ENCODE measurements at regions not wholly inside any gene's neighbourhood (a gene's known extent, or its start where the extent isn't known, plus 50 kb on each side); places are given as distances from the start of the nearest gene placed in this dataset.

DNA sequence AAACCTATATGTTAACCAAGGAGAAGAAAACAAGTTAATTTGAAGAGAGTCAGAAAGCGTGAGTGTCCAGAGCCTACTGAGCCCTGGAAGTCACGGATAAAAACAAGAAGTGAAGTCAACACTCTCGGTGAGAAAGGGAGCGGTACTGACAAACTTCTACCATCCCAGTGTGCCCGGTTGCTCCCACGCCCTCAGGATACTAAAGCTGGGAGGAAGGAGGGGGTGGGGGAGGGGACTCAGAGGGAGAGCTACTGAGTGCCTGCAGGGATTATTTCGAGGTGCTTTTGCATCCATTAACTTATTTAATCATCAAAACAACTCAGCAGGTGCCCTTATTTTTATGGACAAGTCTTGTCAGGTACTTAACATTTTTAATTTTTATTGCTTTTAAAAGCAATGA is 166.2 kb downstream of the ZIC5 start:
- TF ChIP-seq, protein P1, sequence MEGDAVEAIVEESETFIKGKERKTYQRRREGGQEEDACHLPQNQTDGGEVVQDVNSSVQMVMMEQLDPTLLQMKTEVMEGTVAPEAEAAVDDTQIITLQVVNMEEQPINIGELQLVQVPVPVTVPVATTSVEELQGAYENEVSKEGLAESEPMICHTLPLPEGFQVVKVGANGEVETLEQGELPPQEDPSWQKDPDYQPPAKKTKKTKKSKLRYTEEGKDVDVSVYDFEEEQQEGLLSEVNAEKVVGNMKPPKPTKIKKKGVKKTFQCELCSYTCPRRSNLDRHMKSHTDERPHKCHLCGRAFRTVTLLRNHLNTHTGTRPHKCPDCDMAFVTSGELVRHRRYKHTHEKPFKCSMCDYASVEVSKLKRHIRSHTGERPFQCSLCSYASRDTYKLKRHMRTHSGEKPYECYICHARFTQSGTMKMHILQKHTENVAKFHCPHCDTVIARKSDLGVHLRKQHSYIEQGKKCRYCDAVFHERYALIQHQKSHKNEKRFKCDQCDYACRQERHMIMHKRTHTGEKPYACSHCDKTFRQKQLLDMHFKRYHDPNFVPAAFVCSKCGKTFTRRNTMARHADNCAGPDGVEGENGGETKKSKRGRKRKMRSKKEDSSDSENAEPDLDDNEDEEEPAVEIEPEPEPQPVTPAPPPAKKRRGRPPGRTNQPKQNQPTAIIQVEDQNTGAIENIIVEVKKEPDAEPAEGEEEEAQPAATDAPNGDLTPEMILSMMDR (conservative IDR thresholded peaks at IDR 0.05; ENCODE audit: low read depth, low read length), result no peak
- DNase-seq (ENCODE audit: low read depth), result no peak

DNA sequence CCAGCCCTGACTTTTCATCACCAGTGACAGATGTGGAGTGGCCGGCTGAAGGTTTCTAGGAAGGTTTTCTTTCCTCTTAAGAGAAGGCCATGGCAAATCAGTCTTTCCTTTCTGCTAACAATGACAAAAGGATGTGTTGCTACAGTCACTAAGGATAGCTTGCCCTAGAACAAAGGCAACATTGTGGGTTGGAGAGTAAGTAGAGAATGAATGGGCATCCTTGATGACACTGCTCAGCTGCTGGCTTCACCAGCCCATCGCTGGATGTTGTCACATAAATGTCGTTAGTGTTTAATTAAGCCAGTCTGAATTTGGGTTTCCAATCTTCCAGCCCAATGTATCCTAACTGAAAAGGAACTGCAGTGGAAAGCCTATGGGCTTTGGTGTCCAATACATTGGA is 168.4 kb downstream of the ZIC5 start:
- H3K4me3 ChIP-seq (ENCODE audit: low read depth, low read length), result no peak overlapping the region

More for the DNA sequence above, 166.2 kb downstream of the ZIC5 start:
- no peak overlapping the region for H3K4me3 ChIP-seq (ENCODE audit: low read depth, low read length)

DNA sequence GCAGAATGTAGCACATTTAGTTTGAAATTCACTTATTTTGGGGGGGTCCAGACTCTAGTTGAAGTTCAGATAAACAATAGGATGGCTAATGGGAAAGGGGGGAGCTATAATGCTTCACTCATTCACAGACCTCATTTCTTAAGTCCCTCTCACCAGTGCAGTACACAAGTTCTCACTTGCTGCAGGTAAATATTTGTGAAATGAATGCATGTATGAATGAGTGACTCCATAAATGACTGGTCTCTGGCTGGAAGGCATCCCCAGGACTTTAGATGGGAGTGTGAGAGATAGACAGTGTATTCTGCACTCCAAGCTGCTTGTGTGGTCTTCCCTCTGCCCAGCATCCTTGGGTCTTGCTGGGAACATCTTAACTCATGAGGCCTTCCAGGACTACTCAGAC is 169.2 kb downstream of the ZIC5 start:
- no peak overlapping the region for H3K4me3 ChIP-seq (ENCODE audit: low read depth, low read length)
- no peak for DNase-seq (ENCODE audit: low read depth)
- TF ChIP-seq, protein P1 (conservative IDR thresholded peaks at IDR 0.05; ENCODE audit: low read depth, low read length), result no peak

More for the DNA sequence above, 168.4 kb downstream of the ZIC5 start:
- DNase-seq (ENCODE audit: low read depth), result no peak
- TF ChIP-seq, protein P1 (conservative IDR thresholded peaks at IDR 0.05; ENCODE audit: low read depth, low read length), result no peak

DNA sequence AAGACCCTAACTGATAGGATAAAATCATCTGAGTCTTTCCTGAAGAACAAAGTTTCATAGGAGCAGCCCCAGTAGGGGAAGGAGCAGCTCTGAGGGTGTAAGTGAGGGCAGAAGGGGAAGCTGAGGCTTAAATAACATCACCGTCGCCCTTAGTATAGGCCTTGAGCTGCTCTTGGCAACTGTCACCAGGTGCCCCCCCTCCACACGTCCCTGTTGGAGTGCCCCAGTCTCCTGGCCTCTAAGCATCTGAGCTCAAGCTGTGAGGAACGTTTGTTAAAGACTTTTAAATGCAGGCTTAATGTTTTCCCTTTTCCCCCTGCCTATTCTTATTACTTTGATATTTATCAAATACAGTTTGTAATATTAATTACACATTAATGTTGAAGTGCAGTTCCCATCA is 170.6 kb downstream of the ZIC5 start:
- no peak overlapping the region for H3K4me3 ChIP-seq (ENCODE audit: low read depth, low read length)
- DNase-seq (ENCODE audit: low read depth), result no peak
- TF ChIP-seq, protein P1 (conservative IDR thresholded peaks at IDR 0.05; ENCODE audit: low read depth, low read length), result no peak

DNA sequence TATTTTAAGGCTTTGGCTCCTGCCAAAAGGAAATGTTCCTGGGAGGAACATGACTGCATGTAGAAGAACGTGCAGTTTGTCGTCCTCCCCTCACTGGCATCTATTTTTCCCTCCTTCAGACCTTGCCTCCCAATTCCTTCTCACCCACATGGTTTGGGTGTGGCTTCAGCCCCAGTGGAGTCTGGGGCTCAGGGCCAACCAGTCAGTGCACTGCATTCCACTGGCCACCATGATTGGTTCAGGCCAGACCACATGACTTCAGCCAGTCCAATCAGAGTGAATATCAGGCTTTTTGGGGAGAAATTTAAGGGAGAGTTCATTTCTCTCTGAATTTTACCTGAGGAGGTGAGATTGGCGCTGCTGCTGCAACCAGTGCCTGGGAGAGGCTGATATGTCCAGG is 171.6 kb downstream of the ZIC5 start:
- TF ChIP-seq, protein P1 (conservative IDR thresholded peaks at IDR 0.05; ENCODE audit: low read depth, low read length), result no peak
- no peak for DNase-seq (ENCODE audit: low read depth)
- no peak overlapping the region for H3K4me3 ChIP-seq (ENCODE audit: low read depth, low read length)

DNA sequence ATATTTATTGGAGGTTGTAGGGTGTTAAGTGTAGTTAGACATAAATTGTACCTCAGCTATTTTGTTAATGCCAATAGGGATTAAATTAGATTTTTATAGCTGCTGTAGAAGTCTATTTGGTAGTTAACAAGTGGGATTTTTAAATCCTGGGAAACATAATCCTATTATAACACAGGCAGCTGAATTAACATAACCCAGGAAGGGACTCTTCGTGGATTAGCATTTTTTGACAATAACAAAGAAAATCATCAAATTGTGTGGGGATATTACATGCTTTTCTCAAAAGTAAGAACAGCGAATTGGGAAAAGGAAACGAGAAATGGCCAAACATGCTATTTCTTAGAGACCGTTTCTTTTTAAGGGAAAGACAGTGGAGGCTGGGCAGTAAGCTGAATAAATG is 172.8 kb downstream of the ZIC5 start:
- no peak overlapping the region for H3K4me3 ChIP-seq (ENCODE audit: low read depth, low read length)
- no peak for DNase-seq (ENCODE audit: low read depth)
- TF ChIP-seq, protein P1 (conservative IDR thresholded peaks at IDR 0.05; ENCODE audit: low read depth, low read length), result no peak

DNA sequence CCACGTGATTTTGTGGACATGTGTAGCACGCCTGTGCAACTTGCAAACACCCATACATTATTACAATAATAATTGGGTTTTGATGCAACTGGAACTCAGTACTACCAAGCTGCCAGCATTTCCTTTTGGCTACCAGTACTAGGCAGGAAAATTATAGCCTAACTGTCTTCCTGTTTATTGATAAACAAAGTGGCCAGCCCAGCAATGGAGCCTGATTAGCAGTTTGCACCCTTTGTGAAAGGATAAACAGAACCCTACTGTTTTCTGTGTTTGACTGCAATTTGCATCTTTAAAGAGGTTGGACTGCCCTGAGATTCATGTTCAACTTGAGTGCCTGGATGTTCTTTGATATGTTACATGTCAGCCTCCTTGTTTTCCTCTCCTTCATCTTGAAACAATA is 173.9 kb downstream of the ZIC5 start:
- H3K4me3 ChIP-seq (ENCODE audit: low read depth, low read length), result no peak overlapping the region
- DNase-seq (ENCODE audit: low read depth), result no peak
- TF ChIP-seq, protein P1 (conservative IDR thresholded peaks at IDR 0.05; ENCODE audit: low read depth, low read length), result no peak
